HUES6 (cell line): ENCODE measurements at regions not wholly inside any gene's neighbourhood (a gene's known extent, or its start where the extent isn't known, plus 50 kb on each side); places are given as distances from the start of the nearest gene placed in this dataset.

Source experiments
- H3K27ac ChIP-seq: 2 replicates; pipeline ENCODE4 v1.7.0; 2013; ENCODE audit warnings: low read depth, mild to moderate bottlenecking, low read length, inconsistent platforms
- H3K27me3 ChIP-seq: 2 replicates; pipeline ENCODE4 v1.6.1; 2013; ENCODE audit warnings: low read length; ENCODE audit not compliant: control insufficient read depth, insufficient read depth
- H3K36me3 ChIP-seq: 2 replicates; pipeline ENCODE4 v1.6.1; 2013; ENCODE audit warnings: low read length; ENCODE audit not compliant: control insufficient read depth, insufficient read depth
- H3K4me1 ChIP-seq: 2 replicates; pipeline ENCODE4 v1.6.1; 2013; ENCODE audit warnings: low read length; ENCODE audit not compliant: control insufficient read depth, insufficient read depth
- H3K4me3 ChIP-seq: 2 replicates; pipeline ENCODE4 v1.5.1; 2013; ENCODE audit warnings: low read depth, low read length
- H3K9ac ChIP-seq: one replicate; pipeline ENCODE4 v1.6.1; 2013; ENCODE audit warnings: mild to moderate bottlenecking, low read length
- H3K9me3 ChIP-seq: 2 replicates; pipeline ENCODE4 v1.6.1; 2013; ENCODE audit warnings: low read depth, low read length; ENCODE audit not compliant: control insufficient read depth, insufficient read depth

GRCh38 chr12:89863493-89863938 is 154.9 kb upstream of the ATP2B1 start:
- no peak overlapping the region for H3K9ac ChIP-seq

DNA sequence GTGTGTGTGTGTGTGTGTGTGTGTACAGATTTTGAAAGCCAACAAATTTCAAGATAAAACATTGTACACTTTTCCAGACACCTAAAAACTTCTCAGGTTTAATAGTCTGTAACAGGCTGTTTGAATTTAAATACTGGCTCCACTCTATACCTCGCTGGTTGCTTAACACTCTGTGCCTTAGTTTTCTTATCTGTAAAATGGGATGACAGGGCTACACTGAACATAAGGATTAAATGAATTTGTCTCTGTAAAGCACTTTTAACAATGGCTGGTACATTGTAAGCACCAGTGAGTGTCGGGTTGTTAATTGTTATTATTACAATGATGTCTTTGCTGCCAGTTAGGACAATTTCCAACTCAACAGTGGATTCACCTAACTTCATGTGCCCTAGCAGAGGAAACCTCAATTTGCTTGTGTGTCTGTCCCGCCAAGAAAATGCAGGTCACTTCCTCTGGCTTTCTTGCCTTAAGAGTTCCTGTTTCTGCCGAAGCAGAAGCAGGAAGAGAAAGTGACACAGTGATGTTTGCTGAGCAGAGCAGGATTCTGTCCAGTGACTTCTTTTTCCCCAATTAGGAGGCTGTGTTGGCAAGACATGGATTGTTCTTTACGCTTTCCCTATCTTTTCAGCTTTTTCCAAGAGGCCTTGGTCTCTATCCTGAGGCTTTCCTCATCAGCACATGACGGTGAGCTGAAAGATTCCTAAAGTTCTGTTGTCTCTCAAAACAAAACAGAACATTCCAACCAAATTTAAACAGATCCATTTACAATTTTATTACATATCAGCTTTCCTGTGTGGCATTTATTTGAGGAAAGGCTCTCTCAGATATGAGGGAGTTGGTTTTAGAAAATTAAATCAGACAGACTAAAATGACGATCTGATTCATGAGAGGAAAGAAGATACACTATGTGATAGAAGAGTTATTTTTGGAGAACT is 154.1 kb upstream of the ATP2B1 start:
- Histone ChIP-seq H3K9ac (no peak overlapping the region), H3K27me3 (peaks cover 2% of the 10 kb centered on the region; the same call in 1 of the 2 replicates), H3K36me3 (no peaks in the 10 kb centered on the region), H3K27ac (no peak overlapping the region), H3K9me3 (no peaks in the 10 kb centered on the region), H3K4me3 (no peak overlapping the region), H3K4me1 (peaks cover 21% of the 10 kb centered on the region)

More at GRCh38 chr12:89863493-89863938, 154.9 kb upstream of the ATP2B1 start:
- Histone ChIP-seq H3K4me3 (no peak overlapping the region), H3K9me3 (no peaks in the 10 kb centered on the region; the same call in 1 of the 2 replicates), H3K4me1 (peaks cover 21% of the 10 kb centered on the region), H3K36me3 (no peaks in the 10 kb centered on the region), H3K27me3 (peaks cover 2% of the 10 kb centered on the region; the same call in 1 of the 2 replicates), H3K27ac (no peak overlapping the region)

DNA sequence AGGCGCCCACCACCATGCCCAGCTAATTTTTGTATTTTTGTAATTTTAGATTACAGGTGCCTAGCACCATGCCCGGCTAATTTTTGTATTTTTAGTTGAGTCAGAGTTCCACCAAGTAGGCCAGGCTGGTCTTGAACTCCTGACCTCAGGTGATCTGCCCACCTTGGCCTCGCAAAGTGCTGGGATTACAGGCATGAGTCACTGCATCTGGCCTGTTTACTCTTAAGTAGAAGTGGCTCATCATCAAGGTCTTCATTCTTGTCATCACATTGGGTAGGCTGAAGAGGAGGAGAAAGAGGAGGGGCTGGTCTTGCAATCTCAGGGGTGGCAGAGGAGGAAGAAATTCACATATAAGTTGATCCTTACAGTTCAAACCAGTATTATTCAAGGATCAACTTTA is 152.4 kb upstream of the ATP2B1 start:
- Histone ChIP-seq H3K36me3 (no peaks in the 10 kb centered on the region), H3K4me3 (no peak overlapping the region), H3K4me1 (peaks cover 21% of the 10 kb centered on the region), H3K27me3 (peaks cover 2% of the 10 kb centered on the region; the same call in 1 of the 2 replicates), H3K9ac (no peak overlapping the region), H3K27ac (no peak overlapping the region), H3K9me3 (no peaks in the 10 kb centered on the region)

DNA sequence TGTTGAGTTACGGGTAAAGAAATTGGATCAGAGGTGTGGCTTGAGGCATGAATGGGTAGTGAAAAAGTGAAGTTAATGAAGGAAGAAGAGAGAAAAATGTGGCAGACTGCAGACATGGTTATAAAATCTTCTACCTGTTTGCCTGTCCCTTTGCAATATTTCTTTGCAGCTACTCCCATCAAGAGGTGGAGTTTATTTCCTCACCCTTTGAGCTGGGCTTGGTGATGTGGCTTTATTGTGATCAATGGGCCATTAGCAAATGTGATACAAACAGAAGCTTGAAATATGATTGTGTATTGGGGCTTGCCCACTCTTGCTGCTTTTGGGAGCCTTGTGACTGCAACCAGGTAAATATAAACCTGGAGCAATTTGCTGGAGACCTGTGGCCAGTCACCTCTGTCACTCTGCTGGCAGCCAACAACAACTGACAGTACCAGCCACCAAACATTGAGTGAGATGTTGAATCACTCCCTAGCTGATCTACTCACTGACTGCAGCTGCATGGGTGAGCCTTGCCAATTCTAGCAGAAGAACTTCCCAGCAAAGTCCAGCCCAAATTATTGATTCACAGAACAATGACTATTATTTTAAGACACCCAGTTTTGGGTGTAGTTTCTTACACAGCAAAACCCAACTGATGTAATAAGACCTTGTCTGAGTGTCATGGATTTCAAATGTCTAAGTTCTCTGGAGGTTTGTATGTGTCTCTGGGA is 151.0 kb upstream of the ATP2B1 start:
- Histone ChIP-seq H3K27ac (no peak overlapping the region), H3K9ac (no peak overlapping the region), H3K4me1 (peaks cover 18% of the 10 kb centered on the region), H3K4me3 (no peak overlapping the region), H3K9me3 (no peaks in the 10 kb centered on the region), H3K36me3 (no peaks in the 10 kb centered on the region), H3K27me3 (no peaks in the 10 kb centered on the region)

DNA sequence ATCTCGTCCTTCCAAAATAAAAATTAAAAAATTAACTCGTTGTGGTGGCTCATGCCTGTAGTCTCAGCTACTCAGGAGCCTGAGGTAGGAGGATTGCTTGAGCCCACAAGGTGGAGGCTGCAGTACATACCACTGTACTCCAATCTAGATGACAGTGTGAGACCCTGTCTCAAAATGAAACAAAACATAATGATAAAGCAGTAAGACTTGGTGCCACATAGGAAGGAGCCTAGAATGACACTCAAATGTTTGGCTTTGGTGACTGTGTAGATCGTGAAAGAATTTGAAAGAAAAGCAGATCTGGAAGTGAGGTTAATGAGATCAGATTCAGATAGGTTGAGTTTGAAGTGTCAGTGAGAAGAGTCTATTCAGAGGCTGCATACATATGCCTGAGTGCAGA is 150.1 kb upstream of the ATP2B1 start:
- Histone ChIP-seq H3K27ac (no peak overlapping the region), H3K4me3 (no peak overlapping the region), H3K9ac (no peak overlapping the region), H3K4me1 (peaks cover 11% of the 10 kb centered on the region), H3K9me3 (no peaks in the 10 kb centered on the region), H3K36me3 (no peaks in the 10 kb centered on the region), H3K27me3 (no peaks in the 10 kb centered on the region)

GRCh38 chr12:89857652-89858274 is 149.1 kb upstream of the ATP2B1 start:
- Histone ChIP-seq H3K4me1 (peaks cover 1% of the 10 kb centered on the region; the same call in 1 of the 2 replicates), H3K9me3 (no peaks in the 10 kb centered on the region), H3K36me3 (no peaks in the 10 kb centered on the region), H3K27me3 (no peaks in the 10 kb centered on the region), H3K27ac (no peak overlapping the region), H3K4me3 (no peak overlapping the region), H3K9ac (no peak overlapping the region)

DNA sequence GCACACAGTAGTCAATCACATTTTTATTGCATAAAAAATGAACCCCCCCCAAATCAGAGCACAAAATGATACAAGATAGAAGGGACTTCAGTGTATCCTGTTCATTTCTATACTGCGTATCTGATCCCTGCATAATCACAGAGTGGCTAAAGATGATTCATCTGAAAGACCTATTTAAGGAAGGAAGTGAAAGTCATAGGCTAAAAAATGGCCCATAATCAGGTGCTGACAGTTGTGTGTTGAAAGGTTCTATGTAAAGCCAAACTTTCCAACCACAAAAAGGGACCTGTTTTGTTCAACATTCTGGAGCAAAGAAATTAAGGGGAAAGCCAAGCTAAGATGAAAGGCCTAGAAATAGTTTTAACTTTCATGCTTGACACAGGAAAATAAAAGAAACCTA is 147.8 kb upstream of the ATP2B1 start:
- Histone ChIP-seq H3K27ac (no peak overlapping the region), H3K36me3 (no peaks in the 10 kb centered on the region), H3K9me3 (no peaks in the 10 kb centered on the region), H3K4me1 (no peaks in the 10 kb centered on the region), H3K9ac (no peak overlapping the region), H3K27me3 (no peaks in the 10 kb centered on the region), H3K4me3 (no peak overlapping the region)

- Histone ChIP-seq H3K4me3 (no peak overlapping the region), H3K27ac (no peak overlapping the region), H3K4me1 (no peaks in the 10 kb centered on the region), H3K36me3 (no peaks in the 10 kb centered on the region), H3K27me3 (no peaks in the 10 kb centered on the region), H3K9ac (no peak overlapping the region), H3K9me3 (no peaks in the 10 kb centered on the region)
Observed at GRCh38 chr12:89848732-89849131, 140.1 kb upstream of the ATP2B1 start.

DNA sequence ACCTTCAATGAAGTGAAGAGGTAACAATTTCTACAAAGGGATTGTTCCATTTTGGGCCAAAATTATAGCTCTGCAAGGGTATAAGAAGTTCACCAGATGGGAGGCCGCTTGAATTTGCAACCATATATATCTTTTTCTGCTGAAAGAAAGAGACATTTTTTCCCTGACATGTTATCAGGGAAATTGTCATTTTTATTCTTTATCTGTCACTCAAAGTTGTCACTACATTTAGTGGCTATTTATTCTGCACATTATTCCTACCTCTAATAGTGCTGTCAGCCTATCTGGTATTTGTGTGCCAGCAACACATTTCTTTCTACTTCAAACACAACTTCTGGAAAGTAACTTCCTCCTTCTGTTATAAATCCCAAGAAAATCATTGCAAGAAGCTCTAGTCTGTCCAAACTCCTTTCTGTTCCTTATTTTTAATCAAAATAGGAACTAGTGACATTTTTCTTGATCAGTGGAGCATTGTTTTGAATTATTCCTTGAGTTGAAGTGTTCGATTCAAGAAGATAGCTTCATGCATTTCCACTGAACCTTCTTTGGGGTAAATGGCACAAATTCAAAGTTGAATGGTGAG is 137.9 kb upstream of the ATP2B1 start:
- no peak overlapping the region for H3K9ac ChIP-seq
- no peaks in the 10 kb centered on the region for H3K9me3 ChIP-seq
- H3K36me3 ChIP-seq = no peaks in the 10 kb centered on the region
- no peak overlapping the region for H3K4me3 ChIP-seq
- no peaks in the 10 kb centered on the region for H3K4me1 ChIP-seq
- H3K27me3 ChIP-seq = no peaks in the 10 kb centered on the region
- H3K27ac ChIP-seq = no peak overlapping the region

- H3K36me3 ChIP-seq = no peaks in the 10 kb centered on the region
- H3K27me3 ChIP-seq = no peaks in the 10 kb centered on the region
- H3K9ac ChIP-seq = no peak overlapping the region
- no peak overlapping the region for H3K27ac ChIP-seq
- H3K4me3 ChIP-seq = no peak overlapping the region
- H3K4me1 ChIP-seq = no peaks in the 10 kb centered on the region
- H3K9me3 ChIP-seq = no peaks in the 10 kb centered on the region
Observed at GRCh38 chr12:89845767-89846166, 137.1 kb upstream of the ATP2B1 start.
